ENCODE measurements at regions not wholly inside any gene's neighbourhood (a gene's known extent, or its start where the extent isn't known, plus 50 kb on each side); places are given as distances from the start of the nearest gene placed in this dataset.
"Not testable (repeated sequence)": the region's sequence is repeated elsewhere in the genome, so short reads cannot be mapped to it uniquely, and the experiment has no call there.

DNA sequence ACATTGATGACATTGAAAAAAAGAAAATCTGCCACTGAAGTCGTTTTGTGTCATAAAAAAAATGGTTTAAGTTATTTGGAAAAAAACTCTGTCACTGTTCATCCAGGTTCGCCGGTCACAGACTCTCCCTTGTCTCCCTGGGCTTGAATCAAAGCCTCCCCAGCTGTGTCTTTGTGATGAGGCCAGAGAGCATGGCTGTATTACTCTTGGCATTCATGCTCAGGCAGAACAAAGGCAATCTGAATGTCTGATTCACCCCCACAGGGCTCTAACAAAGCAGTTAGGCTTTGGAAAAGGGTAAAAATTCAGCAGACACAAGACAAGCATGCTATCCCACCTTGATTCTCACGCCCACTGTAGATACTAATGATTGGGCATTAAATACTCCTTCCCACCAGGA is 304.3 kb upstream of the PLD5 start:
- no peak for DNase-seq (ENCODE audit: extremely low read depth in 1 of 11, low read depth in 9 of 11, low spot score in 4 of 11)

DNA sequence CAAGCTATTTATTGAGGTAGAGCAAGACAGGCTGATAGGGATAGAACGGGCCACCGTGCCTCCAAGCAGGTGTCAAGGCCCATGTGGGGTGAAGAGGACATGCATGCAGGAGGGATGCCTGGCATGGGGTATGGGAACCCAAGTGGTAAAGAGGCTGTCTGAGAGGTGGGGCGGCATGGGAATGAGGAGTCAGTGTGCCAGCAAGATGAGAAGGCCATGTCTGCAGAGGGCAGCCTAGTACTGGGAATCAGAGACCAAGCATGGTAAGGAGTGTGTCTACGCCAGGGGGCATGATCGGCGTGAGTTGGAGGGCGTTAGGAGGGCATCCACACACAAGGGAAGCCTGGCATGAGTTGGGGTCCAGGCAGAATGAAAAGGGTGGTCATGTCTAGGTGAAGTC is 303.7 kb upstream of the PLD5 start:
- no peak for DNase-seq (ENCODE audit: extremely low read depth in 1 of 11, low read depth in 9 of 11, low spot score in 4 of 11)

DNA sequence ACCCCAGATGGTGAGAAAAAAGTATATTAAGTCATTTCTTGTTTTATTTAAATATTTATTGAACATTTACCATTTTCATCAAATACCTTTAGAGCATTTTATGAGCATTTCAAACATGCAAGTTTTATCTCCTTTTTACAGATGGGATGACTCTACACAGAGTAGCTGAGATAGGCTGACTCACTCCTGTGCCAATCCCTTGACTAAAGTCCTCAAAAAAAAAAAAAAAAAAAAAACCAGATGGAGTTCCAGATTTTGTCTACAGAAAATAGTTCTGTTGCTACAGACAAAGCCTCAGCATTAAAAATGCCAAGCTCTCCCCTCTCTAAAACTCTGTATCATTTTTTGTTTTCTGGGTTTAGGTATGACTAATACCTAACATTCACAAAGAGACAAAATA is 303.0 kb upstream of the PLD5 start:
- DNase-seq (ENCODE audit: extremely low read depth in 1 of 11, low read depth in 9 of 11, low spot score in 4 of 11) = no peak

DNA sequence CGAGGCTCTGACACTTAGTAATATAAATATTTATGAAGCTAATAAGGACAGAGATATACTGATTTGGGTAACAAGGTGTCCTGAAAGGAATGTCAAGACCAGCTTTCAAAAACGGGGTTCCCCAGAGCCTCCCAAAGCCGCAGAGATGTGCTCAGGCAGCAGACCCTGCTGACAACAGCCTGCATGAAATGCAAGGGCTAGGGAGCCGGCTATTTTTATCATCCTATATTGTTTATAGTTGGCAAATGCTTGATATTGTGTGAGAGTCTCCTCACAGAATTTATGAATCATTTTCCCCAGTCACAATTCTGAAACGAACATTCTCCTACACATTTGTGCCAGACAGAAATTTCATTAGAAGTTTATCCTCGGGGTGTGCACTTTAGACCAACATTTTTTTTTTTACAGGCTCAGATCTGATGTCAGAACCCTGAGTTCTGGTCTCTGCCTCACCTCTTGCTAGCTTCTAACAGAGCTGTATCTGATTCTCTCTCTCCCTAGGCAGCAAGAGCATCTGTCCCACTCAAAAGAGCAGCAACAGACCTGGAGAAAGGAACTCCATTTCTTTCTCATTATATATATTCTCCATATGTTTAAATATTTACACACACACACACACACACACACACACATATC is 302.3 kb upstream of the PLD5 start:
- no peak for DNase-seq (ENCODE audit: extremely low read depth in 1 of 11, low read depth in 9 of 11, low spot score in 4 of 11)

DNA sequence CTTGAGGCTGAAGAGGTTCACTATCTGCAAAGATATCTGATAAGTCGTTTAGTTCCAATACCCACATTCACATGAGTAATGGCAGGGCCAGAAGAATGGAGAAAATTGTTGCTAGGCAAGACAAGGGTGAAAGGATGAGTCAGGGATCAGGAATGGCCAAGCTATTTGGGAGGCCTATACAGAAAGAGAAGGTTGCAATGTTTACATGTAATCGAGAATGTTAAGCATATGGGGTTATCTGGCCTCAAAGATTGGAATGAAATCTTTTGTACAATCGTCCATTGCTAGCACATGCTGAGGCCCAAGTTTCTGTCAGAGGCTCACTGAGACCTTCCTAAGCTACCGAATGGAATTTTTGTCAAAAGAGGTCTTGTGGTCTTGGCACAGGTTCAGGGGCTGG is 299.9 kb upstream of the PLD5 start:
- DNase-seq (ENCODE audit: extremely low read depth in 1 of 11, low read depth in 9 of 11, low spot score in 4 of 11) = no peak

DNA sequence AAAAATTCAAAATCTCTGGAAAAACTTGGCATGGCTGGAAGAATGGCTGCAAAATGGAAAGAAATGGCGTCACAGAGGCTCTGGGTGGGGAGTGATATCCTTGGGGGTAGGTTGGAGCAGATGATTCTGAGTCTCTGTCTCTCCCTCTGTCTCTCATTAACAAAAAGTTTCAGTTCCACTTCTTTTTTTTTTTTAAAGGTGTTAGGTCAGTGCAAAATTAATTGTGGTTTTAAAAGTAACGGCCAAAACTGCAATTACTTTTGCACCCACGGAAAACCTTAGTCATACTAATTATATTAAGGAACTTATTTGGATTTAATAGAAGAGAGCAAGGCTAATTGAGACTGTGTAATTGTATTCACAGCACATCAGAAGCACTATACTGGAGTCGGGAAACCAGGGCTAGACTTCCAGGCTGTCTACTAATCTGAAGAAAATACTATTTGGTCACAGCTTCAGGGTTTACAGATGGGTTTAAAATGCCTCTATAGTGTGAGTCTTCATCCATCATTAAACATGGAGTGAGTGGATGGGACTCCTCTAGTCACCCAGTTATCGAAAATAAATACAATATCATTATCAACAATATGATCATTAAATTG is 289.1 kb upstream of the PLD5 start:
- DNase-seq (ENCODE audit: extremely low read depth in 1 of 11, low read depth in 9 of 11, low spot score in 4 of 11) = no peak

DNA sequence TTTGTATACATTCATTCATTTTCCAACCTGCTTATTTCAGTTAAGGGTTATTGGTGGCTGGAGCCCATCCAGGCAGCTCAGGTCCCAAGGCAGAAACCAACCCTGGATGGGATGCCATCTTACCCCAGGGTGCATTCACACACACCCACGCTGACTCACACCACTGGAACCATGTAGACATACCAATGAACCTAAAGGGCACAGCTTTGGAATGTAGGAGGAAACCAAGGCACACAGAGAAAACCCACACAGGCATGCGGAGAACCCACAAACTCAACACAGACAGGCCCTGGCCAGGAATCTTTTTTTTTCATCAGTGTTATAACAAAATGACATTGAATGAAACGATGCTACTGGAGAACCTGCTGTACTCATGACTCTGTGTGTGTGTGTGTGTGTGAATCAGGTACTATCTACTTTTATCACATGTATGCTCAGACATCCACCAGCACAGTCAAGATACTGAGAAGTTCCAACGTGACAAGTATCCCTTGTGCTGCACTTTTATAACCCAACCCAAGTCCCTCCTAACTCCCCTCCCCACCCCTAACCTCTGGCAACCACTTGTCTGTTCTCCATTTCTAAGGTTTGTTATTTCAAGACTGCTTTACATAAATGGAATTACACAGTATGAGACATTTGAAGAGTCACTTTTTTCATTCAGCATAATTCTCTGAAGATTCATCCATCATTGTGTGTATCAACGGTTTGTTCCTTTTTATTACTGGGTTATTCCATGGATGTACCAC is 286.8 kb upstream of the PLD5 start:
- no peak for DNase-seq (ENCODE audit: extremely low read depth in 1 of 11, low read depth in 9 of 11, low spot score in 4 of 11)

DNA sequence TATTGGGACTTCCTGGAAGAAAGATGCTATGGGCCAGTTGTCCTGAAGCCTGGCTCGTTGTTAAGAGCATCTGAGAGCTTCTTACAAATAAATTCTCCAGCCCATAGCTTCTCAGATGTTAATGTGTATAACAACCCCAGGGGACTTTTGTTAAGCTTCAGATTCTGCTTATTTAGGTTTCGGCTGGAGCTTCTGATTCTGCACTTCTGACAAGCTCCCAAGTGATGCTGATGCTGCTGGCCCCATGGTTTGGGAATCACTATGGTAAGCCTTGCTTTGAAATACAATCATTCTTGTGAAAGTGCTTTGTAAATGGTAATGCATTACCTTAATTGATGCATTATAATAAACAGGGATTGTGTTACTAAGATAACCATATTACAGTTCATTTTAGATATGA is 281.8 kb upstream of the PLD5 start:
- DNase-seq (ENCODE audit: extremely low read depth in 1 of 11, low read depth in 9 of 11, low spot score in 4 of 11) = no peak

DNA sequence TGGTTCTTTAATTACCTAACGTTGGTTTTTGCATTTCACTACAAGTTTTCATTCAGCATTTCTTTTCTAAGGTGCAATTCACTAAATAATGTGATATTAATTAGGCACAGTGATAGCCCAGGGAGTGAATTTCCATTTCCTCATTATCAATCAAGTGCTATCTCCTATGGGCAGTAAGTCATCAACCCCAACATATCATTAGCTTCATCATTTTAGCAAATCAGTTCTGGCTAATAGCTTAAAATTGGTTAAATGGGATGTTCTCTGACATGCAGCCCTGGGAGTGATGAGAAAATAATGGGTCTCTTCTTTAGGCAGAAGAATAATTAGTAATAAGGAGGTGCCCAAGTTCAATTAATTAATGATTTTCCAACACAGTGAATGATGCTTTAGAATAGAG is 280.9 kb upstream of the PLD5 start:
- not testable (repeated sequence) for DNase-seq (ENCODE audit: extremely low read depth in 1 of 11, low read depth in 9 of 11, low spot score in 4 of 11)

DNA sequence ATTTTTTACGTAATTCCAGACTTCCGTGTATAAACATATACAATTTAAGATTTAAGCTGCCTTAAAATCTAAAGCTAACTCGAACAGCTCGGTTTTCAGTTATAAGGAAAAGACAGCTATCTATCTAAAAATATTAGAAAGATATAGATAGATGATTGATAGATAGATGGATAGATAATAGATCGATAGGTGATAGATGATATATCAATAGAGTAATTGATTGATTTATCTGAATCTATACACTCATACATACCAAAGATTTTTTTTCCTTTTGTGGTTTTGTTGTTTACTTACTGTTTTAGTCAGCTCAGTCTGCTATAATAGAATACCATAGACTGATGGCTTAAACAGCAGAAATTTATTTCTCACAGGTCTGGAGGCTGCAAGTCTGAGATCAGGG is 278.5 kb upstream of the PLD5 start:
- no peak for DNase-seq (ENCODE audit: extremely low read depth in 1 of 11, low read depth in 9 of 11, low spot score in 4 of 11)

DNA sequence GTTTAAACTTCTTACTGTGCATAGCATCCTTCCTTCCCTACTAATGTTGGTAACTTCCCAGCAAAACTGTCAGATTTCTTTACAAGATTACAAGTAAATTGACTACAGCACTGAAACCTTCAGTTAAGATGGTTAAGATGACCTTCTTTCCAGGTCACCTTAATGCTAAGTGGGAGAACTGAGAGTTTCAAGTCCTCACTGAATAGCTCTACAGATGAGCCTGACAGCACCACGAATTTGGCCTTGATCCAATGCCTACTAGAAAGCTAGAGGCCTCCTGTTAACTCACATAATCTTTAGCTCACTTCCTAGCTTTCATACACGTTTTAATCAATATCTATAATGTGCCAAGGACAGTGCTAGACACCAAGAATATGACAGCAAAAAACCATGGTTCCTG is 276.0 kb upstream of the PLD5 start:
- no peak for DNase-seq (ENCODE audit: extremely low read depth in 1 of 11, low read depth in 9 of 11, low spot score in 4 of 11)

DNA sequence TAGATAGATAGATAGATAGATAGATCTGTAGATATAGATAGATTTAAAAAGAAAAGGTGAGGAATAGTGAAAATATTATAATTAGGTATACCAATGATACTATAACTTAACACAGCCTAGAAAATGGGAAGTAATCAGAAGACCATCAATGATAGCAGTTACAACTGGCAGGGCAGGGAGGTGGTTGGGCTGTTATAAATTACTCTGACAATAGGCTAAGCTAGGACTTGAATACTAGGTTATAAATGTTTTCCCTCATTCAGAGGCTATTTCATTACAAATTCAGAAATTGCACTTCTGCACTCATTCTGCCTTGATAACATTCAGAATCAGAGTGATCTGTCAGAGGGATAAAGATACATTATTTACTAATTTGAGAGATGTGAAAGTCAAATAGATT is 273.4 kb upstream of the PLD5 start:
- no peak for DNase-seq (ENCODE audit: extremely low read depth in 1 of 11, low read depth in 9 of 11, low spot score in 4 of 11)

DNA sequence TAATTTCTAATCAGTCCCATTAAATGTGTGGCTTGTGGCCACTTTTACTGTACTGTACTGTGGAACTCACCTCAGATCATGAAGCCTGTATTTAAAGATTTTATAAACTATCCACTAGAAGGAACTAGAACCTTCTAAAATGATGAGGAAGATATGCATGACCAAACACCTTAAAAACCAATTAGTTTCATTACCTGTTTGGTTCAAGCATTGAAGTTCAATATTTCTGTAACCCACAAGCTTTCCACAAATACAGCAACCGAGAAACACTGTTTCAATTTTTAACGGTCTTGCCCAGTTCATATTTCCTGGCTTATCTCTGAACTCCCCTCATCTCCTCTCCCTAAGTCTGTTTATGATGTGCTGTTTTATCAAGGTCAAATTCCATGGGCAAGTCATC is 264.3 kb upstream of the PLD5 start:
- no peak for DNase-seq (ENCODE audit: extremely low read depth in 1 of 11, low read depth in 9 of 11, low spot score in 4 of 11)

DNA sequence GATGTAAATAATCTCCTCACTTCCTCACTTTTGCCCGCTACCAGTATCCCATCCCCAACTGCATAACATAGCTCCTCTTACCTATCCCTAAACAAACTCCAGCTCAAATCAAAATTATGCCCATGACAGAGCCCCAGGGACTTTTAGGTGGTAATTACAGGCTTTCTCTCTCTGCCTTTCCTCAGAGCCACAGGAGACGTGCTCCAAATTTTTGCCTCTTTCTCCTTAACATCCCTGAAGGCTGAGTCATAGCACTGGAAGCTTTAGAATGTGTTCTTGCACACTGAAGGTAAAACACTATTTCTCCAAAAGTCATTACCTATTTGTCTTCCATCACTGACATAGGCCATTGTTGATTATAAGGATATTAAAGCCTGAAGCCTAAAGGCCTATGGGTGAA is 263.5 kb upstream of the PLD5 start:
- no peak for DNase-seq (ENCODE audit: extremely low read depth in 1 of 11, low read depth in 9 of 11, low spot score in 4 of 11)

DNA sequence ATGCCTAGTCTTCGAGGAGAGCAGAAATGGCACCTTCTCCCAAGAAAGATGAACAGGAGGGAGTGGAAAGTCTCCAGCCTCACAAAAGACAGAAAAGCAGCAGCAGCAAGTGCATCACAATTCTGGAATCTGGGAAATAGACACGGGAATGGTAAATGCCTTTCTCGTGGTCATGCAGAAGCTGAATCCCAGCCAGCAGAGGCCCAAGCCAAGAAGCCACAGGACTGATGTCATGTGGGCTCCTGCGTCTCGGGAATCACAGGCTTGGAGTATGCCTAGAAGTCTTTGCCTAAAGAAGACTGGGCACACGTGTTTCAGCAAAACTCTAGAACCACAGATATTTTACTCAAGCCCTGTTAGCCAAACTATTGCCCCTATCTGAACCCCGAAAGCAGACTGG is 260.3 kb upstream of the PLD5 start:
- no peak for DNase-seq (ENCODE audit: extremely low read depth in 1 of 11, low read depth in 9 of 11, low spot score in 4 of 11)

DNA sequence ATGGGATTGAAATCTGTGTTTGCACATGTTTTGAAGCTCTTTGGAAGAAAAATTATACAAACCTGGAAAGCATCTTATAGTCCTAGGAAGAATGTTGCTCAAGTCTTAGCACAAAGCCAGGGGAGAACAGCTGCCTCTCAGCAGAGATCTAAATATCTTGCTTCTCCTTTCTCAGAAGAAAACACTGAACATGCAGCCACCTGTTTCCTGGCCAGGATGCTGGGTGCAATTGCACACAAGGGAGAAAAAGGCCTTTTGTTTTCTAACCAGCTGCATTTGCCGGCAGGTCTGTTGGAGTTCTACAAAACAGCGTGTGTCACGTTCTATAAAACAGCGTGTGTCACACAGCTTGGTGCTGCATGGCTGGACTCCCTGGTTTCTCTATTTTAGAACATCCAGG is 259.6 kb upstream of the PLD5 start:
- DNase-seq (ENCODE audit: extremely low read depth in 1 of 11, low read depth in 9 of 11, low spot score in 4 of 11) = no peak

DNA sequence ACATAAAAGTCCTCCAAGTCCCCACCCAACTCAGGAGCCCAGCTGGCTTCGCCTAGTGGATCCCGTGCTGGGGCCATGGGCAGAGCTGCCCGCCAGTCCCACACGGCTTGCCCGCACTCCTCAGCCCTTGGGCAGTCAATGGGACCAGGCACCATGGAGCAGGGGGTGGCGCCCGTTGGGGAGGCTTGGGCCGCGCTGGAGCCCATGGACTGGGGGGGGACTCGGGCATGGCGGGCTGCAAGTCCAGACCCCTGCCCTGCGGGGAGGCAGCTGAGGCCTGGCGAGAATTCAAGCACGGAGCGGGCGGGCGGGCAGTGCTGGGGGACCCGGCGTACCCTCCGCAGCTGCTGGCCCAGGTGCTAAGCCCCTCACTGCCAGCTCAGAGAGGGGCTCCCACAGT is 249.8 kb upstream of the PLD5 start:
- DNase-seq (ENCODE audit: extremely low read depth in 1 of 11, low read depth in 9 of 11, low spot score in 4 of 11) = no peak

DNA sequence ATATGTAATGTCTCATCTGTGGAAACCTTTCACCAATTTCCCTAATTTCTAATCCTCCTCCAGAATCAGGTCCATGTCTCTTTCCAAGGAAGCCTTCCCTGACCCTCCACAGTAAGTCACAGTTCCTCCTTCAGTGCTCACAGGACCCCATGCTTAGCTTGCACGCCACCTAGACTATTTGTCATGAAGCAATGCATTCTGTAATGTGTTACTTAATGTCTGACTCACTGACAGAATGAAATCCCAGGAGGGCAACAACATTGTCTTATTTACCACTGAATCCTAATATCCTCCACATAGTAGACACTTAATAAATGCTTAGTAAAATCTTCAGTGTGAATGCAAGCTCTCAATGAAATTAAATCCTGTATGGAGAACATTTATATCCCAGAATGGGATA is 245.9 kb upstream of the PLD5 start:
- DNase-seq (ENCODE audit: extremely low read depth in 1 of 11, low read depth in 9 of 11, low spot score in 4 of 11) = no peak

DNA sequence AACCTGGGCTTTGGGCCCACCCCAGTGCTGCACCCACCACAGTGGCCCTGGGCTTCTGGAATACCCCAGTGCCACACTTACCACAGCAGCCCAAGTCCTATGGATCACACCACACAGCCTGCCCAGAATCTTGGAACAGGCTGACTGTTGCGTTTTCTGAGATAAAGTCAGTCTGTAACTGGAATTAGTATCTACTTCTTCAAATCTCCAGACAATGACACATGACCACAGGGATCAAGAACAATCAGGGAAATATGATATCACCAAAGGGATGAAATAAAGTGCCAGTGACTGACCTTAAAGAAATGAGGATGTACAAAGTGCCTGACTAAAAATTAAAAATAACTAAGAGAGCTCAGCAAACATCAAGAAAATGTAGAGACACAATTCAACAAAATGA is 239.7 kb upstream of the PLD5 start:
- DNase-seq (ENCODE audit: extremely low read depth in 1 of 11, low read depth in 9 of 11, low spot score in 4 of 11) = no peak

DNA sequence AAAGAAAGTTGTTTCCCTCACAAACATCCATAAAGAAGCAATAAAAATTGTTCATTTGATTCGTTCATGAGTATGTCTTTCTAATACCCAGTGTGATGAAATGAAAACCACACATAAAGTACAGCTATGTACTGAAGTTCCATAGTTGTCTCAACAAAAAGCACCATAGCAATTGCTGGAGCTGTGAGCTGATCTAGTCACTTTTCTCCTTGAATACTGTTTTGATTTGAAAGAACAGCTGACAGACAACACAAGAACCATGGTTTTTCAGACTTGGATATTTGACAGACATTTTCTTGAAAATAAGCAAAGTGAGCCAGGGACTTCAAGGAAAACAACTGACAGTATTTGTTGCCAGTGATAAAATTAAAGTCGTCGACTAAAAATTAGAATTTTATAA is 237.1 kb upstream of the PLD5 start:
- DNase-seq (ENCODE audit: extremely low read depth in 1 of 11, low read depth in 9 of 11, low spot score in 4 of 11) = no peak

DNA sequence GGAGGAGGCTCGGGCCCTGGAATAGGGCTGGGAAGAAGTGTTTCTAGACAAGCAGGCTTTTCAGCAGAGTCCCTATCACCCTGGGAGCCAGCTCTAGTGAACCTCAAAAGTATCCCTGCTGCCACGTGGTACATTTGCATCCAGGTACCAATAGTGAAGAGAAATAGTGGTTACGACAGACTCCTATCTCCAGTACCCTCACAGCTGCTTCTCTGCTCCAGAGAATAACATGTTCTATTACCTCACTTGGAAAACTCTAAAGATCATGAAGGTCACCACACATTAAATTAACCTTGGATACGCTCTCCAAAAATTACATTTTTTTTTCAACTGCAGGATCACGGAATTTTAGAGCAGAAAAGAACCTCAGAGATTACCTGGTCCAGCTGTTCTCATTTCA is 230.4 kb upstream of the PLD5 start:
- no peak for DNase-seq (ENCODE audit: extremely low read depth in 1 of 11, low read depth in 9 of 11, low spot score in 4 of 11)

Data from renal cortex interstitium (tissue), 11 donors.